GM13976 (cell line): ENCODE measurements at regions not wholly inside any gene's neighbourhood (a gene's known extent, or its start where the extent isn't known, plus 50 kb on each side); places are given as distances from the start of the nearest gene placed in this dataset.

Source experiments
- DNase-seq: peaks from one replicate; pipeline ENCODE4 v3.0.0; 2012; ENCODE audit warnings: low spot score
- CTCF ChIP-seq: IDR thresholded peaks from 2 replicates; pipeline ENCODE4 v1.5.1; 2012; ENCODE audit warnings: borderline replicate concordance, mild to moderate bottlenecking; ENCODE audit not compliant: insufficient read depth; ENCODE audit errors: extremely low read depth, missing control alignments, control extremely low read depth
- in situ Hi-C: fragments of 300-500 bp; cut with MboI; formaldehyde crosslinking; loops from one replicate; pipeline ENCODE4 v1.12.0; 2022; ENCODE audit warnings: low sequenced_read_pairs, mixed read lengths, inconsistent platforms; ENCODE audit not compliant: unreplicated experiment

- no peak for TF ChIP-seq CTCF
- in situ Hi-C loops: loop anchor here (5.0 kb wide), 1 partner anchor 161 kb away; the partner anchor contains the start of gene CCL1
- peak; percentile 34 for DNase-seq
Measured at GRCh38 chr17:34201767-34202166, 53.3 kb upstream of the CCL2 start.

- in situ Hi-C loops: loop anchor here (5.0 kb wide), 1 partner anchor 159 kb away; the partner anchor contains the start of gene CCL1
- no peak for DNase-seq
- TF ChIP-seq CTCF: no peak
Measured at GRCh38 chr17:34203018-34203638, 52.0 kb upstream of the CCL2 start.

GRCh38 chr17:34204402-34204801 lies 50.7 kb upstream of the CCL2 start:
- in situ Hi-C loops: loop anchor here (5.0 kb wide), 1 partner anchor 158 kb away; the partner anchor contains the start of gene CCL1
- no peak for TF ChIP-seq CTCF
- DNase-seq: no peak
